WTC11 (cell line): ENCODE measurements at regions not wholly inside any gene's neighbourhood (a gene's known extent, or its start where the extent isn't known, plus 50 kb on each side); places are given as distances from the start of the nearest gene placed in this dataset.

ENCODE experiments used
- ATAC-seq: fragments of 200-7000 bp; cut with Tn5 transposase; 2 replicates; pipeline ENCODE4 v1.10.0; 2021; ENCODE audit warnings: mild to moderate bottlenecking, moderate library complexity
- CTCF ChIA-PET: fragments of 300-600 bp; sonication (Branson Sonifier 250); formaldehyde crosslinking; loops from one replicate; lab custom pipeline; 2021; ENCODE audit warnings: antibody characterized with exemption; lab: Charles Lee
- POLR2A ChIA-PET: fragments of 350-600 bp; sonication (Branson Sonifier 250); formaldehyde crosslinking; loops from one replicate; lab custom pipeline; 2021; ENCODE audit warnings: antibody characterized with exemption; lab: Charles Lee
- DNase-seq: peaks from one replicate; pipeline ENCODE4 v3.0.0; 2021; ENCODE audit warnings: low spot score
- H3K27ac Mint-ChIP-seq: 2 replicates; pipeline ENCODE4 v1.8.0; 2021; ENCODE audit warnings: mixed read lengths
- H3K27me3 Mint-ChIP-seq: 2 replicates; pipeline ENCODE4 v1.8.0; 2021; ENCODE audit warnings: low read depth, mild to moderate bottlenecking, moderate library complexity, mixed read lengths
- H3K36me3 Mint-ChIP-seq: 2 replicates; pipeline ENCODE4 v1.8.0; 2021; ENCODE audit warnings: mixed read lengths
- H3K4me1 Mint-ChIP-seq: 2 replicates; pipeline ENCODE4 v1.8.0; 2022; ENCODE audit warnings: mixed read lengths
- H3K4me3 Mint-ChIP-seq: 2 replicates; pipeline ENCODE4 v1.8.0; 2021; ENCODE audit warnings: mild to moderate bottlenecking, moderate library complexity, mixed read lengths
- H3K9me3 Mint-ChIP-seq: 2 replicates; pipeline ENCODE4 v1.8.0; 2021; ENCODE audit warnings: mixed read lengths
- ATF1 ChIP-seq: sonication (generic); formaldehyde crosslinking; IDR thresholded peaks from 2 replicates; pipeline ENCODE4 v1.8.1; 2023; ENCODE audit warnings: mild to moderate bottlenecking, moderate library complexity, missing genetic modification reagents
- CBFB ChIP-seq: sonication (generic); formaldehyde crosslinking; IDR thresholded peaks from 2 replicates; pipeline ENCODE4 v1.8.1; 2022; ENCODE audit warnings: mild to moderate bottlenecking, low read depth, missing genetic modification reagents
- EMX1 ChIP-seq: fragments of 250-450 bp; sonication (Bioruptor Pico); IDR thresholded peaks from 2 replicates; pipeline ENCODE4 v1.8.0; 2021; ENCODE audit warnings: mild to moderate bottlenecking
- ERG ChIP-seq: fragments of 250-450 bp; sonication (Bioruptor Pico); IDR thresholded peaks from 2 replicates; pipeline ENCODE4 v1.8.0; 2021; ENCODE audit warnings: mild to moderate bottlenecking
- FOXK1 ChIP-seq: sonication (generic); formaldehyde crosslinking; IDR thresholded peaks from 2 replicates; pipeline ENCODE4 v1.8.0; 2022; ENCODE audit warnings: mild to moderate bottlenecking, moderate library complexity, missing genetic modification reagents
- GABPB1 ChIP-seq: sonication (generic); formaldehyde crosslinking; IDR thresholded peaks from 2 replicates; pipeline ENCODE4 v1.8.1; 2023; ENCODE audit warnings: mild to moderate bottlenecking, missing genetic modification reagents
- GRHL2 ChIP-seq: fragments of 250-450 bp; sonication (Bioruptor Pico); IDR thresholded peaks from 2 replicates; pipeline ENCODE4 v1.8.0; 2022; ENCODE audit warnings: mild to moderate bottlenecking, moderate library complexity; ENCODE audit not compliant: insufficient replicate concordance, severe bottlenecking
- GTF2I ChIP-seq: fragments of 250-450 bp; sonication (Bioruptor Pico); conservative IDR thresholded peaks from 2 replicates; pipeline ENCODE4 v1.4.0; 2021; ENCODE audit warnings: mild to moderate bottlenecking
- IRF2 ChIP-seq: sonication (generic); formaldehyde crosslinking; IDR thresholded peaks from 2 replicates; pipeline ENCODE4 v1.8.0; 2022; ENCODE audit warnings: low read depth, missing genetic modification reagents, borderline replicate concordance
- JAZF1 ChIP-seq: fragments of 250-450 bp; sonication (Bioruptor Pico); IDR thresholded peaks from 2 replicates; pipeline ENCODE4 v1.9.0; 2021; ENCODE audit warnings: moderate library complexity, mild to moderate bottlenecking, inconsistent platforms
- JUN ChIP-seq: sonication (generic); formaldehyde crosslinking; IDR thresholded peaks from 2 replicates; pipeline ENCODE4 v1.8.0; 2023; ENCODE audit warnings: mild to moderate bottlenecking, missing genetic modification reagents
- MXD4 ChIP-seq: fragments of 250-450 bp; sonication (Bioruptor Pico); IDR thresholded peaks from 2 replicates; pipeline ENCODE4 v1.8.0; 2021; ENCODE audit warnings: mild to moderate bottlenecking, moderate library complexity, borderline replicate concordance
- NFE2L1 ChIP-seq: sonication (generic); formaldehyde crosslinking; IDR thresholded peaks from 2 replicates; pipeline ENCODE4 v1.8.1; 2023; ENCODE audit warnings: missing genetic modification reagents
- PRRX2 ChIP-seq: fragments of 250-450 bp; sonication (Bioruptor Pico); IDR thresholded peaks from 2 replicates; pipeline ENCODE4 v1.8.0; 2021; ENCODE audit warnings: mild to moderate bottlenecking
- RORB ChIP-seq: fragments of 250-450 bp; sonication (Bioruptor Pico); IDR thresholded peaks from 2 replicates; pipeline ENCODE4 v1.9.0; 2021; ENCODE audit warnings: mild to moderate bottlenecking
- SP1 ChIP-seq: sonication (generic); formaldehyde crosslinking; conservative IDR thresholded peaks from 2 replicates; pipeline ENCODE4 v1.8.1; 2022; ENCODE audit warnings: missing genetic modification reagents
- TEAD1 ChIP-seq: sonication (generic); formaldehyde crosslinking; IDR thresholded peaks from 2 replicates; pipeline ENCODE4 v1.8.0; 2022; ENCODE audit warnings: mild to moderate bottlenecking, missing genetic modification reagents
- USF1 ChIP-seq: sonication (generic); formaldehyde crosslinking; IDR thresholded peaks from 2 replicates; pipeline ENCODE4 v1.8.0; 2022; ENCODE audit warnings: mild to moderate bottlenecking, missing genetic modification reagents
- ZBTB21 ChIP-seq: sonication (generic); formaldehyde crosslinking; IDR thresholded peaks from 2 replicates; pipeline ENCODE4 v1.8.1; 2023; ENCODE audit warnings: mild to moderate bottlenecking, missing genetic modification reagents, borderline replicate concordance
- ZNF138 ChIP-seq: sonication (generic); formaldehyde crosslinking; conservative IDR thresholded peaks from 2 replicates; pipeline ENCODE4 v1.8.1; 2022; ENCODE audit warnings: mild to moderate bottlenecking, moderate library complexity, missing genetic modification reagents
- ZNF232 ChIP-seq: sonication (generic); formaldehyde crosslinking; IDR thresholded peaks from 2 replicates; pipeline ENCODE4 v1.8.0; 2022; ENCODE audit warnings: mild to moderate bottlenecking, missing genetic modification reagents
- ZNF317 ChIP-seq: sonication (generic); formaldehyde crosslinking; IDR thresholded peaks from 2 replicates; pipeline ENCODE4 v1.8.1; 2023; ENCODE audit warnings: low read depth, mild to moderate bottlenecking, moderate library complexity, missing genetic modification reagents, borderline replicate concordance
- ZNF423 ChIP-seq: fragments of 250-450 bp; sonication (Bioruptor Pico); IDR thresholded peaks from 2 replicates; pipeline ENCODE4 v2.1.2; 2022; ENCODE audit warnings: mild to moderate bottlenecking, moderate library complexity
- ZNF532 ChIP-seq: fragments of 250-450 bp; sonication (Bioruptor Pico); IDR thresholded peaks from 2 replicates; pipeline ENCODE4 v1.9.0; 2021; ENCODE audit warnings: mild to moderate bottlenecking, borderline replicate concordance
- ZNF671 ChIP-seq: fragments of 250-450 bp; sonication (Bioruptor Pico); IDR thresholded peaks from 2 replicates; pipeline ENCODE4 v1.8.0; 2021; ENCODE audit warnings: mild to moderate bottlenecking
- TF ChIP-seq, protein P1 (sequence below): sonication (generic); formaldehyde crosslinking; IDR thresholded peaks from 2 replicates; pipeline ENCODE4 v1.8.0; 2022; ENCODE audit warnings: missing genetic modification reagents
- TF ChIP-seq, protein P2 (sequence below): sonication (generic); formaldehyde crosslinking; IDR thresholded peaks from 2 replicates; pipeline ENCODE4 v1.8.1; 2023; ENCODE audit warnings: mild to moderate bottlenecking, missing genetic modification reagents

- Mint-ChIP-seq H3K27me3 (no peaks in the 10 kb centered on the region), H3K4me1 (peaks cover 3% of the 10 kb centered on the region), H3K9me3 (no peaks in the 10 kb centered on the region), H3K36me3 (no peaks in the 10 kb centered on the region), H3K4me3 (no peak overlapping the region), H3K27ac (no peak overlapping the region)
- no peak for DNase-seq
- ChIA-PET POLR2A (no interaction called here), CTCF (no interaction called here)
- TF ChIP-seq, protein P1, sequence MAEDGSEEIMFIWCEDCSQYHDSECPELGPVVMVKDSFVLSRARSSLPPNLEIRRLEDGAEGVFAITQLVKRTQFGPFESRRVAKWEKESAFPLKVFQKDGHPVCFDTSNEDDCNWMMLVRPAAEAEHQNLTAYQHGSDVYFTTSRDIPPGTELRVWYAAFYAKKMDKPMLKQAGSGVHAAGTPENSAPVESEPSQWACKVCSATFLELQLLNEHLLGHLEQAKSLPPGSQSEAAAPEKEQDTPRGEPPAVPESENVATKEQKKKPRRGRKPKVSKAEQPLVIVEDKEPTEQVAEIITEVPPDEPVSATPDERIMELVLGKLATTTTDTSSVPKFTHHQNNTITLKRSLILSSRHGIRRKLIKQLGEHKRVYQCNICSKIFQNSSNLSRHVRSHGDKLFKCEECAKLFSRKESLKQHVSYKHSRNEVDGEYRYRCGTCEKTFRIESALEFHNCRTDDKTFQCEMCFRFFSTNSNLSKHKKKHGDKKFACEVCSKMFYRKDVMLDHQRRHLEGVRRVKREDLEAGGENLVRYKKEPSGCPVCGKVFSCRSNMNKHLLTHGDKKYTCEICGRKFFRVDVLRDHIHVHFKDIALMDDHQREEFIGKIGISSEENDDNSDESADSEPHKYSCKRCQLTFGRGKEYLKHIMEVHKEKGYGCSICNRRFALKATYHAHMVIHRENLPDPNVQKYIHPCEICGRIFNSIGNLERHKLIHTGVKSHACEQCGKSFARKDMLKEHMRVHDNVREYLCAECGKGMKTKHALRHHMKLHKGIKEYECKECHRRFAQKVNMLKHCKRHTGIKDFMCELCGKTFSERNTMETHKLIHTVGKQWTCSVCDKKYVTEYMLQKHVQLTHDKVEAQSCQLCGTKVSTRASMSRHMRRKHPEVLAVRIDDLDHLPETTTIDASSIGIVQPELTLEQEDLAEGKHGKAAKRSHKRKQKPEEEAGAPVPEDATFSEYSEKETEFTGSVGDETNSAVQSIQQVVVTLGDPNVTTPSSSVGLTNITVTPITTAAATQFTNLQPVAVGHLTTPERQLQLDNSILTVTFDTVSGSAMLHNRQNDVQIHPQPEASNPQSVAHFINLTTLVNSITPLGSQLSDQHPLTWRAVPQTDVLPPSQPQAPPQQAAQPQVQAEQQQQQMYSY (CRISPR knock-in tag): no peak
- TF ChIP-seq ZNF532 (CRISPR knock-in tag) (no peak), RORB (no peak), ZNF138 (CRISPR knock-in tag) (no peak), ZNF232 (CRISPR knock-in tag) (no peak), FOXK1 (CRISPR knock-in tag) (no peak), JUN (CRISPR knock-in tag) (no peak), GABPB1 (CRISPR knock-in tag) (no peak), TEAD1 (CRISPR knock-in tag) (no peak), ZNF317 (no peak), ERG (CRISPR knock-in tag) (no peak), ZNF671 (no peak), ZBTB21 (CRISPR knock-in tag) (no peak), JAZF1 (CRISPR knock-in tag) (no peak), MXD4 (CRISPR knock-in tag) (no peak), PRRX2 (no peak)
- ATAC-seq: no peak
These were observed 318.8 kb upstream of the FIGN start for GRCh38 chr2:164054651-164055050.

DNA sequence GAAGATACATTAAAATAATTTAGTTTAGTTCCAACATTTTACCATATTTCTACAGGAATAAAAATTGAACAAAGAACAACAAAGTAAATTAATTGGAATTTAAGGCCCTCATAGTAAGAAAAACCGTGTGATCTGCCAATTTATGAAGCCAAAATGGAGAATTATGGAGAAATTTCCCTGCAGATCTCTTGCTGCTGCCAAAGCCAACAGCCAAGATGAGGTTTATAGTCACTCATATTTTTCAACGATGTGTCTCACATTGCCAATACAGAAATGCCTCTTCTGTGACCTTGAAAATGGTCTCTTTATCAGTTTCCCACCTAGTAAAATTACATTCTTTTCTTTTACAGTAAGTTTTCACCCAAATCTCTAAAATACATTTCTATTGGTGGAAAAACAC is 317.2 kb upstream of the FIGN start:
- H3K36me3 Mint-ChIP-seq: no peaks in the 10 kb centered on the region
- ChIA-PET POLR2A (no interaction called here), CTCF (no interaction called here)
- DNase-seq: no peak
- no peak for ATAC-seq
- no peaks in the 10 kb centered on the region for H3K9me3 Mint-ChIP-seq
- H3K27me3 Mint-ChIP-seq: no peaks in the 10 kb centered on the region
- peaks cover 3% of the 10 kb centered on the region for H3K4me1 Mint-ChIP-seq
- no peak overlapping the region for H3K27ac Mint-ChIP-seq
- no peak overlapping the region for H3K4me3 Mint-ChIP-seq
- TF ChIP-seq, protein P2, sequence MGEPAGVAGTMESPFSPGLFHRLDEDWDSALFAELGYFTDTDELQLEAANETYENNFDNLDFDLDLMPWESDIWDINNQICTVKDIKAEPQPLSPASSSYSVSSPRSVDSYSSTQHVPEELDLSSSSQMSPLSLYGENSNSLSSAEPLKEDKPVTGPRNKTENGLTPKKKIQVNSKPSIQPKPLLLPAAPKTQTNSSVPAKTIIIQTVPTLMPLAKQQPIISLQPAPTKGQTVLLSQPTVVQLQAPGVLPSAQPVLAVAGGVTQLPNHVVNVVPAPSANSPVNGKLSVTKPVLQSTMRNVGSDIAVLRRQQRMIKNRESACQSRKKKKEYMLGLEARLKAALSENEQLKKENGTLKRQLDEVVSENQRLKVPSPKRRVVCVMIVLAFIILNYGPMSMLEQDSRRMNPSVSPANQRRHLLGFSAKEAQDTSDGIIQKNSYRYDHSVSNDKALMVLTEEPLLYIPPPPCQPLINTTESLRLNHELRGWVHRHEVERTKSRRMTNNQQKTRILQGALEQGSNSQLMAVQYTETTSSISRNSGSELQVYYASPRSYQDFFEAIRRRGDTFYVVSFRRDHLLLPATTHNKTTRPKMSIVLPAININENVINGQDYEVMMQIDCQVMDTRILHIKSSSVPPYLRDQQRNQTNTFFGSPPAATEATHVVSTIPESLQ (CRISPR knock-in tag): no peak
- TF ChIP-seq USF1: no peak
- no peak for TF ChIP-seq NFE2L1 (CRISPR knock-in tag)
- TF ChIP-seq IRF2 (CRISPR knock-in tag): no peak
- TF ChIP-seq ZNF232 (CRISPR knock-in tag): no peak
- no peak for TF ChIP-seq ZNF423
- TF ChIP-seq JAZF1 (CRISPR knock-in tag): no peak
- no peak for TF ChIP-seq GTF2I
- TF ChIP-seq SP1 (CRISPR knock-in tag): no peak
- no peak for TF ChIP-seq CBFB (CRISPR knock-in tag)
- TF ChIP-seq EMX1: no peak
- no peak for TF ChIP-seq GRHL2 (CRISPR knock-in tag)
- TF ChIP-seq PRRX2: no peak
- no peak for TF ChIP-seq ATF1 (CRISPR knock-in tag)
